Sigmoid colon (tissue), 3 donors: ENCODE measurements at regions not wholly inside any gene's neighbourhood (a gene's known extent, or its start where the extent isn't known, plus 50 kb on each side); places are given as distances from the start of the nearest gene placed in this dataset.

Source experiments
- POLR2A ChIP-seq, 2 donors: fragments of 450-650 bp; IDR thresholded peaks; one replicate each; pipeline ENCODE4 v1.6.1; 2016; ENCODE audit warnings: antibody characterized with exemption in 2 of 2, mild to moderate bottlenecking in 2 of 2, moderate library complexity in 2 of 2
- TF ChIP-seq, protein P1 (sequence below), 4 experiments: fragments of 450-650 bp in 3 of 4; fragments of 200-600 bp in 1 of 4; IDR thresholded peaks; one replicate each; pipeline ENCODE4 v1.5.1; 2016 to 2019; ENCODE audit warnings: antibody characterized with exemption in 4 of 4, mild to moderate bottlenecking in 3 of 4, moderate library complexity in 2 of 4

DNA sequence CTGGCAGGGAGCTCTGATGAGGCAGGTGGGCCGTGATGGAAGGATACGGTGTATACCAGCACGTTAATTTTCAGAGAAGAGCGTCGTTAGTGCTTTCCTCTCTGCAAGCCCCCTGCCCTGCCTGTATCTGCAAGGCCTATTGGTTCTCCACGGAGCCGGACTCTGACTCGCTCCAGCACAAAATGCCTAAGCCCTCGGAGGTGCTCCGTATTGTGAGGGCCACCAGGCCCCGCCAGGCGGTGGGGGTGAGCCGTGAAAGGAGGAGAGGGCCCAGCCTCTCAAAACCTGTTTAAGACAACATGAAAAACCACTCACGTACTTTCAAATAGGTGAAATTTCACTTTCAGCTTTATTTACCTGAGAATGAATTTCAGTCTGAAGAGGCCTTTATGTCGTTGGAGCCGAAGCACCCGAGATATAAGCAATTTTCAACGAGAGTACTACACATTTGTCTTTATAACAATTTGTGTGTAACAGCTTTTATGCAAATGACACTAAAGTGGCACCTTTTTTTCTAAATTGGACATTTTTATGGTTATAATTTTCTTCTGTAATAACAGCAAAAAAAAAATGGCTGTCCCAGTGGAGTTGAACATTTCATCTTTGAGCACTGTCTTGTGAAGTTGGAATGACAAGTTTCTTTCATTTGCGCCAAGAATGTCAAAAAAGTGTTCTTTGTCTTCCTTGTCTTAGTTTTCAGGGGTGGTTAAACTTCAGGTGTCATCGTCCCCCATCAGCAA, 749.5 kb downstream of the VRK1 start:
- TF ChIP-seq, protein P1, sequence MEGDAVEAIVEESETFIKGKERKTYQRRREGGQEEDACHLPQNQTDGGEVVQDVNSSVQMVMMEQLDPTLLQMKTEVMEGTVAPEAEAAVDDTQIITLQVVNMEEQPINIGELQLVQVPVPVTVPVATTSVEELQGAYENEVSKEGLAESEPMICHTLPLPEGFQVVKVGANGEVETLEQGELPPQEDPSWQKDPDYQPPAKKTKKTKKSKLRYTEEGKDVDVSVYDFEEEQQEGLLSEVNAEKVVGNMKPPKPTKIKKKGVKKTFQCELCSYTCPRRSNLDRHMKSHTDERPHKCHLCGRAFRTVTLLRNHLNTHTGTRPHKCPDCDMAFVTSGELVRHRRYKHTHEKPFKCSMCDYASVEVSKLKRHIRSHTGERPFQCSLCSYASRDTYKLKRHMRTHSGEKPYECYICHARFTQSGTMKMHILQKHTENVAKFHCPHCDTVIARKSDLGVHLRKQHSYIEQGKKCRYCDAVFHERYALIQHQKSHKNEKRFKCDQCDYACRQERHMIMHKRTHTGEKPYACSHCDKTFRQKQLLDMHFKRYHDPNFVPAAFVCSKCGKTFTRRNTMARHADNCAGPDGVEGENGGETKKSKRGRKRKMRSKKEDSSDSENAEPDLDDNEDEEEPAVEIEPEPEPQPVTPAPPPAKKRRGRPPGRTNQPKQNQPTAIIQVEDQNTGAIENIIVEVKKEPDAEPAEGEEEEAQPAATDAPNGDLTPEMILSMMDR (IDR thresholded peaks at IDR 0.05): no peak
- no peak for TF ChIP-seq POLR2A (IDR thresholded peaks at IDR 0.05)
